Endothelial cell (in vitro differentiated cells): ENCODE measurements at regions not wholly inside any gene's neighbourhood (a gene's known extent, or its start where the extent isn't known, plus 50 kb on each side); places are given as distances from the start of the nearest gene placed in this dataset.

Source experiments
- DNase-seq: peaks from one replicate; pipeline ENCODE4 v3.0.0; 2021; ENCODE audit warnings: low spot score
- H3K27ac Mint-ChIP-seq: one replicate; pipeline ENCODE4 v1.8.0; 2021; ENCODE audit warnings: mixed read lengths, inconsistent platforms; ENCODE audit not compliant: unreplicated experiment
- H3K27me3 Mint-ChIP-seq: one replicate; pipeline ENCODE4 v1.8.0; 2021; ENCODE audit warnings: mild to moderate bottlenecking, moderate library complexity, mixed read lengths, inconsistent platforms; ENCODE audit not compliant: unreplicated experiment
- H3K36me3 Mint-ChIP-seq: one replicate; pipeline ENCODE4 v1.8.0; 2021; ENCODE audit warnings: mild to moderate bottlenecking, low read depth, mixed read lengths, inconsistent platforms; ENCODE audit not compliant: unreplicated experiment
- H3K4me1 Mint-ChIP-seq: one replicate; pipeline ENCODE4 v1.8.0; 2021; ENCODE audit warnings: mild to moderate bottlenecking, mixed read lengths, inconsistent platforms; ENCODE audit not compliant: unreplicated experiment
- H3K4me3 Mint-ChIP-seq: one replicate; pipeline ENCODE4 v1.8.0; 2021; ENCODE audit warnings: mild to moderate bottlenecking, mixed read lengths, inconsistent platforms; ENCODE audit not compliant: unreplicated experiment
- H3K9me3 Mint-ChIP-seq: one replicate; pipeline ENCODE4 v1.8.0; 2021; ENCODE audit warnings: mixed read lengths, inconsistent platforms; ENCODE audit not compliant: unreplicated experiment
- TF ChIP-seq, protein P1 (sequence below): fragments of 200-600 bp; sonication (generic); IDR thresholded peaks from one replicate; pipeline ENCODE4 v1.5.0; 2021; ENCODE audit warnings: antibody characterized with exemption; ENCODE audit not compliant: unreplicated experiment

DNA sequence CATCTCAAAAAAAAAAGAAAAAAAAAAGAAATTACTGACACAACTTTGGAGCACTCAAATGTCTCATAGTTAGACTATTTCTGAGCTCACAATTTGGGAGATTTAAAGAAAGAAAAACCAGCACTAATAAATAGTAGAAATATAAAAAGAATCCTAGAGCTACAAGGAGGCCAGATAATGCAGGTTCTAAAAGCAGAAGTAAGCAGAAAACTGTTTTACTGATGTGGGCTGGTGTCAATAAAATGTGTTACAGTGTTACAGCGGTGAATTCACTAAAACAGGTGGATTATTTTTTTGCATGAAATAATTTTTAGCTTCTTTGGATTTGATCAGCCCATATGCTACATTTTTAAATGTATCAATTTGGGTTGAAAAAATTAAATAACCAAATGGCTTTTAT is 375.9 kb downstream of the GPM6A start:
- no peaks in the 10 kb centered on the region for H3K36me3 Mint-ChIP-seq
- H3K4me3 Mint-ChIP-seq = no peak overlapping the region
- H3K27ac Mint-ChIP-seq = no peak overlapping the region
- H3K9me3 Mint-ChIP-seq = no peaks in the 10 kb centered on the region
- no peak for DNase-seq
- H3K27me3 Mint-ChIP-seq = no peaks in the 10 kb centered on the region
- peaks cover 6% of the 10 kb centered on the region for H3K4me1 Mint-ChIP-seq
- TF ChIP-seq, protein P1, sequence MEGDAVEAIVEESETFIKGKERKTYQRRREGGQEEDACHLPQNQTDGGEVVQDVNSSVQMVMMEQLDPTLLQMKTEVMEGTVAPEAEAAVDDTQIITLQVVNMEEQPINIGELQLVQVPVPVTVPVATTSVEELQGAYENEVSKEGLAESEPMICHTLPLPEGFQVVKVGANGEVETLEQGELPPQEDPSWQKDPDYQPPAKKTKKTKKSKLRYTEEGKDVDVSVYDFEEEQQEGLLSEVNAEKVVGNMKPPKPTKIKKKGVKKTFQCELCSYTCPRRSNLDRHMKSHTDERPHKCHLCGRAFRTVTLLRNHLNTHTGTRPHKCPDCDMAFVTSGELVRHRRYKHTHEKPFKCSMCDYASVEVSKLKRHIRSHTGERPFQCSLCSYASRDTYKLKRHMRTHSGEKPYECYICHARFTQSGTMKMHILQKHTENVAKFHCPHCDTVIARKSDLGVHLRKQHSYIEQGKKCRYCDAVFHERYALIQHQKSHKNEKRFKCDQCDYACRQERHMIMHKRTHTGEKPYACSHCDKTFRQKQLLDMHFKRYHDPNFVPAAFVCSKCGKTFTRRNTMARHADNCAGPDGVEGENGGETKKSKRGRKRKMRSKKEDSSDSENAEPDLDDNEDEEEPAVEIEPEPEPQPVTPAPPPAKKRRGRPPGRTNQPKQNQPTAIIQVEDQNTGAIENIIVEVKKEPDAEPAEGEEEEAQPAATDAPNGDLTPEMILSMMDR = no peak

DNA sequence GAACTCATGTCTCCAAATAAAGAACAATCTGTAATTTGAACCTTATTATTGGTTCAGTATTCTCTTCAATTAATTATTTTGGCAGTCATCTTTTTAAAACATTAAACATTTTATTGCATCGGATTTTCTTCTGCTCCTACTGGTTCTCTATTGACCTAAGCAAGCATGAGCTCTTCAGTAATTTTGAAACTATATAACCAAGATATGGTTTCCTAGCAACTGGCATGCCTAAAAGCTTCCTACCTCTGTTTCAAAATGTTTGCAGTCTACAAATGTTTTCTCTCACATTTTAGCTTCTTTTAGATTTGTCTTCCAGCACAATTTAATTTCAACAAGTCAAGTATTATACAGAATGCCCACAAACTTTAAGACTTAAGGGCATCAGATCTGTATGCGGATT is 371.3 kb downstream of the GPM6A start:
- Mint-ChIP-seq H3K9me3 (no peaks in the 10 kb centered on the region), H3K4me1 (no peaks in the 10 kb centered on the region), H3K27ac (no peak overlapping the region), H3K27me3 (no peaks in the 10 kb centered on the region), H3K36me3 (no peaks in the 10 kb centered on the region), H3K4me3 (no peak overlapping the region)
- no peak for DNase-seq
- TF ChIP-seq, protein P1 = no peak

DNA sequence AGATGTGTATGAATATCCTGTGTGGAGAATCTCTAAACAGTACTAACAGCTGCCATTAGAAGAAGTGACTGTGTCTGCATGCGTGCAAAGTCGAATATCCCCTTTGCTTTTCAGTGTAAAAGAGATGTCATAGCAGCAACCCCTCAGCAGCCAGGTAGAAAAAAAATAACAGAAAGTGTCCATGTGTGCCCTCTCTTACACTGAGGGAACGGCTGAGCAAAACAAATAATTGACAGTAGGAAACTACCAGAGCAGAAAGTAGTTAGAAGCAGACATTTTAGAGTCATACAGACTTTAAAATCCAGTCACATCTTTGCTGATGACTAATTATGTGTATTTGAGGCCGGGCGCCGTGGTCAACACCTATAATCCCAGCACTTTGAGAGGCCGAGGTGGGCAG is 370.8 kb downstream of the GPM6A start:
- H3K27ac Mint-ChIP-seq = no peak overlapping the region
- no peak for DNase-seq
- no peaks in the 10 kb centered on the region for H3K4me1 Mint-ChIP-seq
- TF ChIP-seq, protein P1 = no peak
- no peaks in the 10 kb centered on the region for H3K9me3 Mint-ChIP-seq
- H3K27me3 Mint-ChIP-seq = no peaks in the 10 kb centered on the region
- no peak overlapping the region for H3K4me3 Mint-ChIP-seq
- no peaks in the 10 kb centered on the region for H3K36me3 Mint-ChIP-seq

DNA sequence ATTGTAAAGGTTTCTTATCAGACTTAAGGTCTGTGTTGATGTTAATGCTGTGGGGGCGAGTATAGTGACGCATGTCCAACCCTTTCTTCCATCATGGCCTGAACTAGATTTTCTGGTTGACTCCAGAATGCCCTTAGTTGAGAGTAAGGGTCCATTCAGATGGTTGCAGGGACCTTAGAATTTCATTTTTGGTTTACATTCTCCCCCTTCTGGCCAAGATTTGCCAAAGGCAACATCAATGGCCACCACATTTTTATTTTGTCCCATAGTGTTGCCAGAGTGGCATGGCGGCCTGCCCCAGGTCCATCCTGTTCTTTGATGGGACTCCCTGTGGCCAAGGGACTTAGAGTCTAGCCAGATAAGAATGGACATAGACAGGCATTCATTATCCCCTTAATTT is 368.5 kb downstream of the GPM6A start:
- no peak for DNase-seq
- Mint-ChIP-seq H3K4me1 (no peaks in the 10 kb centered on the region), H3K36me3 (no peaks in the 10 kb centered on the region), H3K4me3 (no peak overlapping the region), H3K27ac (no peak overlapping the region), H3K27me3 (no peaks in the 10 kb centered on the region), H3K9me3 (no peaks in the 10 kb centered on the region)
- TF ChIP-seq, protein P1 = no peak

DNA sequence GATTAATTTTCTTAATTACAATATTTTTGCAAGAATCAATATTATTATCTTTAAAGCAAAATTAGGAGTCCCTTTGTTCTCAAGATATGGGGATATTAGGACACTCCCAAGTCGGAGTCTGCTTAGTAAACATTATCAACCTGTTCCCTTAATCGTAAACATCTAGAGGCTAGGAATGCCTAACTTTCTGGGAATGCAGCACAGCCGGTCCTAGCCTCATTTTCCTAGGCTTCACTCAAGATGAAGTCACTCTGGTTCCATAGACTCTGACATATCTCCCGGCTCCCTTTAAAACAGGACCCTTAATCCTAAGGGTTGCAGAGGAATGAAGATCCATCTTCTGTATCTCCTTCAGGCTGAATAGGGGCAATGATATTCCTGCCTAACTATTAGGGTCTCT is 367.6 kb downstream of the GPM6A start:
- H3K9me3 Mint-ChIP-seq = no peaks in the 10 kb centered on the region
- no peak overlapping the region for H3K4me3 Mint-ChIP-seq
- H3K27ac Mint-ChIP-seq = no peak overlapping the region
- TF ChIP-seq, protein P1 = no peak
- DNase-seq = no peak
- no peaks in the 10 kb centered on the region for H3K4me1 Mint-ChIP-seq
- H3K36me3 Mint-ChIP-seq = no peaks in the 10 kb centered on the region
- H3K27me3 Mint-ChIP-seq = no peaks in the 10 kb centered on the region
